ENCODE measurements at regions not wholly inside any gene's neighbourhood (a gene's known extent, or its start where the extent isn't known, plus 50 kb on each side); places are given as distances from the start of the nearest gene placed in this dataset.

GRCh38 chr13:74929436-74929835 is 552.5 kb downstream of the TBC1D4 start:
- Histone ChIP-seq H3K4me2 (ENCODE audit: insufficient read depth, low read length) (no peak overlapping the region), H3K27ac (ENCODE audit: extremely low read depth, low read depth, low read length) (no peak overlapping the region), H3K4me1 (replicated peaks in 1 of 2; ENCODE audit: control insufficient read depth in 2 of 2, insufficient read depth in 2 of 2, low read length in 2 of 2) (peaks cover 0 to 8% of the 10 kb centered on the region in 2 experiments; a peak in 4 of 5 replicates), H3K9me3 (replicated peaks; ENCODE audit: control insufficient read depth, insufficient read depth, low read depth, low read length) (peaks cover 4% of the 10 kb centered on the region; the same call in 1 of the 2 replicates), H3K9me1 (ENCODE audit: control insufficient read depth, insufficient read depth, low read length) (no peaks in the 10 kb centered on the region), H3K36me3 (ENCODE audit: control insufficient read depth, insufficient read depth, low read length) (no peaks in the 10 kb centered on the region), H3K9ac (ENCODE audit: insufficient read depth in 1 of 2, low read depth in 2 of 2, low read length in 2 of 2) (no peak overlapping the region), H3K79me2 (ENCODE audit: control insufficient read depth, insufficient read depth, low read length) (no peaks in the 10 kb centered on the region), H2AFZ (ENCODE audit: low read depth, low read length) (no peak overlapping the region), H3K4me3 (no peak overlapping the region), H4K20me1 (replicated peaks; ENCODE audit: control insufficient read depth, insufficient read depth, low read length) (no peaks in the 10 kb centered on the region), H3K27me3 (ENCODE audit: control insufficient read depth in 2 of 2, insufficient read depth in 2 of 2, low read length in 2 of 2) (no peaks in the 10 kb centered on the region)
- ATAC-seq (no peak), DNase-seq (ENCODE audit: extremely low read depth in 1 of 4, low spot score in 3 of 4) (no peak), FAIRE-seq (no peak)
- 44% methylated on average over 2 of the region's 2 CpGs for WGBS (ENCODE audit: insufficient coverage, low coverage, missing lambda C conversion rate)
- ChIA-PET CTCF (ENCODE audit: low intra/inter-chr PET ratio) (no interaction called here), POLR2A (no interaction called here)
- intact Hi-C loops (cut with micrococcal nuclease): no loop called here
- no TSS peak for BruUV-seq (replicated peaks)
- in situ Hi-C loops (cut with MboI): no loop called here
- TF ChIP-seq SIN3A (IDR thresholded peaks at IDR 0.05; ENCODE audit: borderline replicate concordance in 2 of 2, control insufficient read depth in 1 of 2, low read depth in 2 of 2, low read length in 2 of 2): no peak
- TF ChIP-seq NR2C2 (CRISPR knock-in tag; IDR thresholded peaks at IDR 0.05): no peak
- TF ChIP-seq NR2C2 (tag; IDR thresholded peaks at IDR 0.05): no peak
- no peak for TF ChIP-seq DDX20 (tag; IDR thresholded peaks at IDR 0.05; ENCODE audit: low read depth)
- TF ChIP-seq NFATC3 (IDR thresholded peaks at IDR 0.05): no peak
- no peak for TF ChIP-seq TRIM25 (IDR thresholded peaks at IDR 0.05; ENCODE audit: borderline replicate concordance)
- no peak for TF ChIP-seq ZSCAN29 (IDR thresholded peaks at IDR 0.05)
- no peak for TF ChIP-seq PRDM10 (IDR thresholded peaks at IDR 0.05; ENCODE audit: partially characterized antibody)
- no peak for TF ChIP-seq ELK1 (CRISPR knock-in tag; IDR thresholded peaks at IDR 0.05)
- TF ChIP-seq E2F6 (IDR thresholded peaks at IDR 0.05; ENCODE audit: borderline replicate concordance in 1 of 2, extremely low read depth in 1 of 2, insufficient read depth in 1 of 2, insufficient read length in 1 of 2, low read depth in 1 of 2, low read length in 1 of 2, poor library complexity in 1 of 2, severe bottlenecking in 1 of 2): no peak
- no peak for TF ChIP-seq TCF3 (CRISPR knock-in tag; IDR thresholded peaks at IDR 0.05)

Measured in K562 (cell line).